RWPE1 (cell line): ENCODE measurements at regions not wholly inside any gene's neighbourhood (a gene's known extent, or its start where the extent isn't known, plus 50 kb on each side); places are given as distances from the start of the nearest gene placed in this dataset.

Source experiments
- CTCF ChIA-PET: fragments of 350-600 bp; sonication (Branson Sonifier 250); formaldehyde crosslinking; extraction: SDS; loops from one replicate; lab custom pipeline; 2021; lab: Yijun Ruan, JAX
- POLR2A ChIA-PET: fragments of 400-600 bp; formaldehyde crosslinking; extraction: SDS; loops from one replicate; lab custom pipeline; 2020; ENCODE audit warnings: antibody characterized with exemption; ENCODE audit not compliant: low non-redundant PET; lab: Yijun Ruan, JAX
- DNase-seq: peaks from one replicate; pipeline ENCODE4 v3.0.0; 2012; ENCODE audit warnings: low spot score
- H3K27ac ChIP-seq: fragments of 450-650 bp; 2 replicates; pipeline ENCODE4 v1.5.1; 2017
- CTCF ChIP-seq: fragments of 450-650 bp; conservative IDR thresholded peaks from 2 replicates; pipeline ENCODE4 v1.5.1; 2017; ENCODE audit warnings: low read depth, mild to moderate bottlenecking

GRCh38 chr4:3354455-3354811 is 61.6 kb downstream of the RGS12 start:
- ChIA-PET CTCF (interaction anchor here (1.3 kb wide), 1 partner anchor 15 kb away, joined by 3 read pairs; no protein-coding TSS in a partner anchor), POLR2A (no interaction called here)
- DNase-seq: no peak
- TF ChIP-seq CTCF: no peak
- no peak overlapping the region for H3K27ac ChIP-seq

GRCh38 chr4:3355266-3355748 is 62.5 kb downstream of the RGS12 start:
- no peak for TF ChIP-seq CTCF
- CTCF ChIA-PET: interaction anchor here (1.3 kb wide), 1 partner anchor 15 kb away, joined by 3 read pairs; no protein-coding TSS in a partner anchor
- DNase-seq: no peak
- POLR2A ChIA-PET: no interaction called here
- no peak overlapping the region for H3K27ac ChIP-seq

- ChIA-PET POLR2A (no interaction called here), CTCF (no interaction called here)
- no peak for DNase-seq
- no peak for TF ChIP-seq CTCF
- H3K27ac ChIP-seq: no peak overlapping the region
Observed at GRCh38 chr4:3358656-3359055, 65.8 kb downstream of the RGS12 start.

DNA sequence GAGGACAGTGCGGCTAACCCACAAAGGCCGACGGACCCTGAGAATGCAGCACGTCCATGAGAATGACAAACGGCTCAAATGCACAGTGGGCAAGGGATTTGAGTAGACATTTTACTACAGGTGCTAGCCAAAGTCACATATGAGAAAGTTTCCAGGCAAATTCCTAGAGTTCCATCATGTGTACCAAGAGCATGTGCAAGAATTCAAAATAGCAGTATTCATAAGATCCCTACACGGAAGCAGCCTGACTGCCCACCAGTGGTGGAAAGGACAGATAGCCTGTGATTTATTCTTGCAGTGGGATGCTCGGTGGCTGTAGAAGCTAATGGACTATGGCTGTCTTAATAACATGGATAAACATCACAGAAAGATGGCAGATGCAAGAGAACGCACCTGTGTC is 68.0 kb downstream of the RGS12 start:
- no peak for DNase-seq
- H3K27ac ChIP-seq: no peak overlapping the region
- no peak for TF ChIP-seq CTCF
- ChIA-PET POLR2A (no interaction called here), CTCF (interaction anchor here (0.7 kb wide), 1 partner anchor 91 kb away, joined by 4 read pairs; no protein-coding TSS in a partner anchor)

GRCh38 chr4:3361406-3361805 is 68.6 kb downstream of the RGS12 start:
- ChIA-PET POLR2A (no interaction called here), CTCF (no interaction called here)
- TF ChIP-seq CTCF: no peak
- DNase-seq: no peak
- no peak overlapping the region for H3K27ac ChIP-seq

GRCh38 chr4:3361896-3362295 is 69.1 kb downstream of the RGS12 start:
- no peak for TF ChIP-seq CTCF
- CTCF ChIA-PET: no interaction called here
- DNase-seq: no peak
- POLR2A ChIA-PET: no interaction called here
- no peak overlapping the region for H3K27ac ChIP-seq
